CD4-positive, CD25-positive, alpha-beta regulatory T cell (primary cell): ENCODE measurements at regions not wholly inside any gene's neighbourhood (a gene's known extent, or its start where the extent isn't known, plus 50 kb on each side); places are given as distances from the start of the nearest gene placed in this dataset.
"Not testable (repeated sequence)": the region's sequence is repeated elsewhere in the genome, so short reads cannot be mapped to it uniquely, and the experiment has no call there.

Experiments
- ATAC-seq, 2 donors: fragments of 150-1000 bp; cut with Tn5 transposase; one replicate each; pipeline ENCODE4 v1.10.0; 2021; ENCODE audit warnings: low read depth in 2 of 2, moderate number of reproducible peaks in 2 of 2, moderate library complexity in 1 of 2
- DNase-seq, 3 donors: peaks; one replicate each; pipeline versions ENCODE4 v3.0.0 to v3.0.0-alpha.2; 2012 to 2022; ENCODE audit warnings: mixed read lengths in 1 of 3
- H3K27ac ChIP-seq: one replicate; pipeline ENCODE4 v1.7.0; 2013; ENCODE audit warnings: mild to moderate bottlenecking, low read length; ENCODE audit not compliant: insufficient read depth, poor library complexity, severe bottlenecking
- H3K27me3 ChIP-seq: one replicate; pipeline ENCODE4 v1.7.0; 2013; ENCODE audit warnings: low read length; ENCODE audit not compliant: control insufficient read depth, insufficient read depth
- H3K36me3 ChIP-seq: one replicate; pipeline ENCODE4 v1.7.0; 2013; ENCODE audit warnings: mild to moderate bottlenecking, low read length, moderate library complexity; ENCODE audit not compliant: control insufficient read depth, insufficient read depth
- H3K4me1 ChIP-seq: 2 replicates; pipeline ENCODE4 v1.7.0; 2013; ENCODE audit warnings: mild to moderate bottlenecking, low read length; ENCODE audit not compliant: insufficient read depth, control insufficient read depth, poor library complexity, severe bottlenecking
- H3K4me3 ChIP-seq: one replicate; pipeline ENCODE4 v1.7.0; 2013; ENCODE audit warnings: low read depth, mild to moderate bottlenecking, low read length, moderate library complexity
- H3K9me3 ChIP-seq, 2 experiments: 1 replicate in 1 of 2; 2 replicates in 1 of 2; pipeline ENCODE4 v1.7.0; 2013; ENCODE audit warnings: low read length in 2 of 2, mild to moderate bottlenecking in 1 of 2, moderate library complexity in 1 of 2; ENCODE audit not compliant: control insufficient read depth in 2 of 2
- H3K27ac Mint-ChIP-seq, 3 donors: one replicate each; pipeline ENCODE4 v1.8.0; 2020 to 2022; ENCODE audit warnings: mild to moderate bottlenecking in 3 of 3, mixed read lengths in 3 of 3, moderate library complexity in 2 of 3
- H3K27me3 Mint-ChIP-seq: one replicate; pipeline ENCODE4 v1.8.0; 2022; ENCODE audit warnings: mild to moderate bottlenecking, mixed read lengths
- H3K36me3 Mint-ChIP-seq: one replicate; pipeline ENCODE4 v1.8.0; 2020; ENCODE audit warnings: mixed read lengths
- H3K4me1 Mint-ChIP-seq, 4 donors: one replicate each; pipeline ENCODE4 v1.8.0; 2020 to 2022; ENCODE audit warnings: mixed read lengths in 4 of 4, mild to moderate bottlenecking in 1 of 4
- H3K4me3 Mint-ChIP-seq, 4 donors: one replicate each; pipeline ENCODE4 v1.8.0; 2020 to 2022; ENCODE audit warnings: mild to moderate bottlenecking in 4 of 4, mixed read lengths in 4 of 4, moderate library complexity in 3 of 4
- H3K9me3 Mint-ChIP-seq, 7 donors: one replicate each; pipeline ENCODE4 v1.8.0; 2020 to 2022; ENCODE audit warnings: mixed read lengths in 7 of 7, mild to moderate bottlenecking in 3 of 7, moderate library complexity in 2 of 7

DNA sequence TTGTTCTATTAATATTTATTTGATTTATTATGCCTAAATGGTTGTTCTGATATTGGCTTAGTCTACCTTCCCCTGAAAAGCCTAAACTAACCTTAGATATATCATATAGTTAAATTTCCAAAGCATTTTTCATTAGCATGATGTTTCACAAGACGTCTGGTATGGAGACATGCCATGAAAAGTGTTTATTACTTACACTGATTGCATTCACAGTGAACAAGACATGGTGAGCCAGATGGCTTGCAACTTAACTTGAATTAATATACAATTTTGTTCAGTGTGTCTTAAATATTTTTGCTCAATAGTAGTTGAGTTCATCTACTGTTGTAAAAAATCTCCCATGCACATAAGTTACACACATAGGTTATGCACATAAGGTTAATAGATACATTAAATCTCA lies 758.4 kb downstream of the NSUN3 start:
- no peaks in the 10 kb centered on the region for H3K27me3 Mint-ChIP-seq
- Histone ChIP-seq H3K4me1 (no peaks in the 10 kb centered on the region), H3K4me3 (no peak overlapping the region), H3K27ac (no peak overlapping the region), H3K27me3 (no peaks in the 10 kb centered on the region), H3K36me3 (no peaks in the 10 kb centered on the region), H3K9me3 (no peaks in the 10 kb centered on the region)
- H3K4me1 Mint-ChIP-seq: no peaks in the 10 kb centered on the region
- no peak overlapping the region for H3K27ac Mint-ChIP-seq
- peaks cover 0 to 11% (median 2%) of the 10 kb centered on the region in 7 donors for H3K9me3 Mint-ChIP-seq
- H3K36me3 Mint-ChIP-seq: no peaks in the 10 kb centered on the region
- no peak for DNase-seq
- no peak overlapping the region for H3K4me3 Mint-ChIP-seq
- ATAC-seq: no peak

DNA sequence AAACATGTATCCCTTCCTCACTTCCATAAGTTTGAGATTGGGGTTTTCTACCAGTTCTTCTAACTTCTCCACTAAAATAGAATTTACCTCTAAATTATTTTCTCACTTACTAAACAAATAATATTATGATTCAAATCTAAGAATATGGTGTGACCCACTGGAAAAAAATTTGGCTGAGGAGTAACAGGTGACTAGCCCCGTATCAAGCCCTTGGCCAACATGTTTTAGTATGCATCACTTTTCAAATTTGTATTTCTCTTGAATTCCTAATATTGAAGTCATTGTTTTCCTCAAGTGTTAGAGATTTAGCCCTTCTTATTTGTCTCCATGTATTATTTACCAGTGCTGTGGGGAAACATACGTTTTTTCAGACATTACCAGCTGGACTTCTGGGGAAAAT lies 759.4 kb downstream of the NSUN3 start:
- H3K4me3 ChIP-seq: no peak overlapping the region
- DNase-seq: no peak
- H3K36me3 Mint-ChIP-seq: no peaks in the 10 kb centered on the region
- no peaks in the 10 kb centered on the region for H3K27me3 Mint-ChIP-seq
- H3K9me3 ChIP-seq: no peaks in the 10 kb centered on the region
- no peak overlapping the region for H3K27ac Mint-ChIP-seq
- H3K4me1 ChIP-seq: no peaks in the 10 kb centered on the region
- peaks cover 0 to 16% (median 1%) of the 10 kb centered on the region in 7 donors for H3K9me3 Mint-ChIP-seq
- no peak overlapping the region for H3K4me3 Mint-ChIP-seq
- H3K4me1 Mint-ChIP-seq: no peaks in the 10 kb centered on the region
- ATAC-seq: no peak
- no peaks in the 10 kb centered on the region for H3K36me3 ChIP-seq
- H3K27ac ChIP-seq: no peak overlapping the region
- H3K27me3 ChIP-seq: no peaks in the 10 kb centered on the region

DNA sequence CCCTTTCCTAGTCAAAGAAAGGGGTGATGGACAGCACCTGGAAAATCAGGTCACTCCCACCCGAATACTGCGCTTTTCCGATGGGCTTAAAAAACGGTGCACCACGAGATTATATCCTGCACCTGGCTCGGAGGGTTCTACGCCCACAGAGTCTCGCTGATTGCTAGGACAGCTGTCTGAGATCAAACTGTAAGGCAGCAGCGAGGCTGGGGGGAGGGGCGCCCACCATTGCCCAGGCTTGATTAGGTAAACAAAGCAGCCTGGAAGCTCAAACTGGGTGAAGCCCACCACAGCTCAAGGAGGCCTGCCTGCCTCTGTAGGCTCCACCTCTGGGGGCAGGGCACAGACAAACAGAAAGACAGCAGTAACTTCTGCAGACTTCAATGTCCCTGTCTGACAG lies 783.4 kb downstream of the NSUN3 start:
- not testable (repeated sequence) for H3K27ac ChIP-seq, H3K9me3 Mint-ChIP-seq, H3K4me1 ChIP-seq, H3K9me3 ChIP-seq, H3K27me3 ChIP-seq, ATAC-seq, H3K27ac Mint-ChIP-seq, H3K4me3 ChIP-seq, H3K4me3 Mint-ChIP-seq, H3K36me3 ChIP-seq, H3K4me1 Mint-ChIP-seq, H3K36me3 Mint-ChIP-seq, H3K27me3 Mint-ChIP-seq, DNase-seq

DNA sequence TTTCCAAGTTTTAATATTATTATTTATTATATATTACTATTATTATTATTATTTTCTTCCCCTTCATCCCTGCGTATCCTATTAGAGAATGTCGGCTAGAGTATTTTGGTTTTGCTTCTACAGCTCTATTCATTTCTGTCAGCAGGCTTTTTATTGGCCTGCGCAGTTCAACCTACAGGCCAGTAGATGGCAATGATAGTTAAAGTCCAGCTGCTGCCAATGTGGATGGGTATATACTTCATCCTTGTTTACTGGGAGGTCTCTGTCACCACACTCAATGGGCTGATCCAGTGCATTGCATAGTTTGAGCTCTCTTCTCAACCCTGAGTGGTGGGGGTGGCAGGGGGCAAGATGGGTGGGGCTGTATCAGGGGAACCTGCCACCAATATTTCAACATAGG lies 799.8 kb downstream of the NSUN3 start:
- ATAC-seq (no peak), DNase-seq (no peak)
- H3K4me3 ChIP-seq: no peak overlapping the region
- Mint-ChIP-seq H3K4me3 (no peak overlapping the region), H3K27ac (no peak overlapping the region), H3K4me1 (no peaks in the 10 kb centered on the region), H3K36me3 (peaks cover 4% of the 10 kb centered on the region), H3K27me3 (no peaks in the 10 kb centered on the region), H3K9me3 (peaks cover 4 to 61% (median 17%) of the 10 kb centered on the region in 7 donors)
- peaks cover 0 to 6% of the 10 kb centered on the region in 2 experiments for H3K9me3 ChIP-seq
- H3K27me3 ChIP-seq: no peaks in the 10 kb centered on the region
- no peaks in the 10 kb centered on the region for H3K36me3 ChIP-seq
- no peaks in the 10 kb centered on the region for H3K4me1 ChIP-seq
- no peak overlapping the region for H3K27ac ChIP-seq

DNA sequence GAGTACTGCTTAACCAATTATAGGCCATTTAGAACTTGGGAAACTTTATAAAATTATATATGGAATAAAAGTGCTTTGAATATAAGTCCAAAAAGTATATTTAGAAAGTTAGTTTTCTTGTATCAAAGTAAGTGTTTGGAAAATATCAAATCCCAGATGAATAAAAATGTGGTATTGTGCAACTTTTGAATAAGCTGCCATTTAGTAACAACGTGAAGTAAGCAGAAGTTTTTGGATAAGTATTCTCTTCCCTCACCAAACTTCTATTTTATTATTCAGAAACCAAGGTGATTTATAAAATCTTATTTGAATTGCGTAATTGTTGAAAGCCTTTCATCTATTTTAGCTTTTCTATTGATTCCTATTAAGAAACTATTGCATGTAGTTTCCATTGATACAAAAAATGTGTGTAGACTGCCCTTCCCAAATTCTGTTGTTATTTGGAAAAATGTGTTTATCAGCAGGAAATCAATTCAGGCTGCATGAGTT lies 806.2 kb downstream of the NSUN3 start:
- no peak for DNase-seq
- H3K4me1 Mint-ChIP-seq: no peaks in the 10 kb centered on the region
- no peaks in the 10 kb centered on the region for H3K27me3 Mint-ChIP-seq
- H3K4me1 ChIP-seq: no peaks in the 10 kb centered on the region
- no peaks in the 10 kb centered on the region for H3K36me3 ChIP-seq
- no peak for ATAC-seq
- no peaks in the 10 kb centered on the region for H3K36me3 Mint-ChIP-seq
- no peak overlapping the region for H3K27ac ChIP-seq
- no peaks in the 10 kb centered on the region for H3K27me3 ChIP-seq
- H3K4me3 Mint-ChIP-seq: no peak overlapping the region
- H3K4me3 ChIP-seq: no peak overlapping the region
- H3K9me3 Mint-ChIP-seq: peaks cover 5 to 22% (median 8%) of the 10 kb centered on the region in 7 donors
- peaks cover 0 to 3% of the 10 kb centered on the region in 2 experiments for H3K9me3 ChIP-seq
- H3K27ac Mint-ChIP-seq: no peak overlapping the region

DNA sequence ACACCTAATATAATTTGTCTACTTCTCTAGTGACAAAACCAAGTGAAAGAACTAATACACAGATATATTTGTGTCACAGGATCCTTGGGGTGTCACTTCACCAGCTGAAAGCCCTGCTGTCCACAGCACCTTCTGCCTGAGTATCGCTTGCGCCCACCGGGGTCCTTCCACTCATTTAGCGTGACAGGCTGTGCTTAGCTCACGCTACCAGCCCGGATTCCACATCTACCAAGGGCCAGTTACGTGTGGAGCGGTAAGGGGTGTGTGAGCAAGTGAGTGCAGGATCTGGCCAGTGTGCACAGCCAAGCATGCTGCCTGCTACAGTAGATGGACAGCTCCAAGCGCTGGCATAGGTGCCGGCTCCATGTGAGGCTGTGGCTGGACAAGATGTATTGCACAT lies 810.9 kb downstream of the NSUN3 start:
- no peaks in the 10 kb centered on the region for H3K4me1 Mint-ChIP-seq
- no peak for ATAC-seq
- H3K4me1 ChIP-seq: no peaks in the 10 kb centered on the region
- no peak overlapping the region for H3K27ac Mint-ChIP-seq
- no peaks in the 10 kb centered on the region for H3K27me3 Mint-ChIP-seq
- H3K4me3 Mint-ChIP-seq: no peak overlapping the region
- H3K9me3 ChIP-seq: no peaks in the 10 kb centered on the region
- no peak overlapping the region for H3K4me3 ChIP-seq
- no peaks in the 10 kb centered on the region for H3K36me3 Mint-ChIP-seq
- no peaks in the 10 kb centered on the region for H3K36me3 ChIP-seq
- H3K9me3 Mint-ChIP-seq: peaks cover 0 to 12% (median 2%) of the 10 kb centered on the region in 7 donors
- no peak for DNase-seq
- no peak overlapping the region for H3K27ac ChIP-seq
- H3K27me3 ChIP-seq: no peaks in the 10 kb centered on the region

DNA sequence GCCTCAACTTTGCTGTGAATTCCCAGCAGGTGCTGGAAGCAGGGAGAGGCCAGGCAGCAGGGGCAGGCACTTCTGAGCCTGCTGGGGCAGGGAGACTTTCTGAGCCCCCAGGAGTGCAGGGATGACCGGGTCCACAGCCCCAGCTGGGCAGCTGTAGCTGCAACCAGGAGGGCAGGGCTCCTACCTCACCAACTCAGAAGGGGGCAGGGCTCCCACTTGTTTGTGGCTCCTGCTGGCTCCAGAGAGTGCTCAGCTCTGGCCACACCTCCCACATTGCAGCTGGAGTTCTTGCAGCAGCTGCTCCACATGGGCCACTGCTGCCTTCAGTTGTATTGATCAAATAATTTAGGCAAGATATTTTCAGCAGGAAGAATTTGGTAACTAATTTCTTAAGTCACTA lies 812.3 kb downstream of the NSUN3 start:
- Histone ChIP-seq H3K27me3 (no peaks in the 10 kb centered on the region), H3K36me3 (no peaks in the 10 kb centered on the region), H3K4me3 (no peak overlapping the region), H3K27ac (no peak overlapping the region), H3K4me1 (no peaks in the 10 kb centered on the region), H3K9me3 (no peaks in the 10 kb centered on the region)
- no peak for DNase-seq
- Mint-ChIP-seq H3K4me1 (no peaks in the 10 kb centered on the region), H3K4me3 (no peak overlapping the region), H3K27ac (no peak overlapping the region), H3K27me3 (no peaks in the 10 kb centered on the region), H3K36me3 (no peaks in the 10 kb centered on the region), H3K9me3 (peaks cover 0 to 20% (median 4%) of the 10 kb centered on the region in 7 donors)
- no peak for ATAC-seq

DNA sequence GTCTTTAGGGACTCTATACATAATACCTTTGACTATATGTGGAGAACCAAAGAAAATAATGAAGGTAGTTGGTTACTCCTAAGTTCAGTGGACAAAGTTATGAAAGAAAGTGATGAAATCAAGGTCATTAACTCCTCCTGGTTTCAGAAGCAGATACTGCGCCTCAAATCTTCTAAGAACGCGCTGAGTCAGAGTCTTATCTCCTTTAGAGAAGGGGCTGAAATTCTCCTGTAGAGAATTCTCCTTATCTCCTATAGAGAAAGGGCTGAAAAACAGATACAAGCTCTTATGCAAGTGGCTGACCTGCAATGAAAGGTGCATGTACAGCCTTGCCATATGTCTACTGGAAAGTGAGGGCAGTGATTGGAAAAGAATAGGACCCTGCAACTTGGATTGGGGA lies 824.2 kb downstream of the NSUN3 start:
- Histone ChIP-seq H3K4me1 (no peaks in the 10 kb centered on the region), H3K27ac (no peak overlapping the region), H3K27me3 (no peaks in the 10 kb centered on the region), H3K9me3 (no peaks in the 10 kb centered on the region), H3K36me3 (no peaks in the 10 kb centered on the region), H3K4me3 (no peak overlapping the region)
- Mint-ChIP-seq H3K4me3 (no peak overlapping the region), H3K9me3 (peaks cover 2 to 17% (median 3%) of the 10 kb centered on the region in 7 donors), H3K36me3 (no peaks in the 10 kb centered on the region), H3K4me1 (no peaks in the 10 kb centered on the region), H3K27me3 (no peaks in the 10 kb centered on the region), H3K27ac (no peak overlapping the region)
- ATAC-seq (no peak), DNase-seq (no peak)
